ENCODE measurements at regions not wholly inside any gene's neighbourhood (a gene's known extent, or its start where the extent isn't known, plus 50 kb on each side); places are given as distances from the start of the nearest gene placed in this dataset.

DNA sequence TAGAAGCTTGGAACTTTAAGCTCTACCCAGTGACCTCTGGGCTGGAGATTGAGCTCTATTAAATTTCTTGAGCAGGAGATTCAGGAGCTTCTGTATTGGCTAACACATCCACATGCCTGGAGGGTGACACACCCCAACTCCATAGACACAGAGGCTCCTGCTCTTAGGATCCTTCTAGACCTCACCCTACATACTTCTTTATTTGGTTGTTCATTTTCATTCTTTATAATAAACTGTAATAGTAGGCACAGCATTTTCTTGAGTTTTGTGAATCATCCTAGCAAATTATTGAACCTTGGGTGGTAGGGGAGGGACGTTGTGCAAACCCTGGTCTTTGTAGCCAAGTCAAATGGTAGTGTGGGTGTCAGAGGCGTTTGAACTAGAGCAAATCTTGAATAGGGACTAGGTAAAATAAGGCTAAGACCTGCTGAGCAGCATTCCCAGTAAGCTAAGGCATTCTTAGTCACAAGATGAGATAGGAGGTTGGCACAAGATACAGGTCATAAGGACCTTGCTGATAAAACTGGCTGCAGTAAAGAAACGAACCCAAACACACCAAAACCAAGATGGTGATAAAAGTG is 323.8 kb upstream of the GALNT5 start:
- TF ChIP-seq, protein P1, sequence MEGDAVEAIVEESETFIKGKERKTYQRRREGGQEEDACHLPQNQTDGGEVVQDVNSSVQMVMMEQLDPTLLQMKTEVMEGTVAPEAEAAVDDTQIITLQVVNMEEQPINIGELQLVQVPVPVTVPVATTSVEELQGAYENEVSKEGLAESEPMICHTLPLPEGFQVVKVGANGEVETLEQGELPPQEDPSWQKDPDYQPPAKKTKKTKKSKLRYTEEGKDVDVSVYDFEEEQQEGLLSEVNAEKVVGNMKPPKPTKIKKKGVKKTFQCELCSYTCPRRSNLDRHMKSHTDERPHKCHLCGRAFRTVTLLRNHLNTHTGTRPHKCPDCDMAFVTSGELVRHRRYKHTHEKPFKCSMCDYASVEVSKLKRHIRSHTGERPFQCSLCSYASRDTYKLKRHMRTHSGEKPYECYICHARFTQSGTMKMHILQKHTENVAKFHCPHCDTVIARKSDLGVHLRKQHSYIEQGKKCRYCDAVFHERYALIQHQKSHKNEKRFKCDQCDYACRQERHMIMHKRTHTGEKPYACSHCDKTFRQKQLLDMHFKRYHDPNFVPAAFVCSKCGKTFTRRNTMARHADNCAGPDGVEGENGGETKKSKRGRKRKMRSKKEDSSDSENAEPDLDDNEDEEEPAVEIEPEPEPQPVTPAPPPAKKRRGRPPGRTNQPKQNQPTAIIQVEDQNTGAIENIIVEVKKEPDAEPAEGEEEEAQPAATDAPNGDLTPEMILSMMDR (IDR thresholded peaks at IDR 0.05; ENCODE audit: insufficient read depth, low read length, poor library complexity, severe bottlenecking): no peak
- no peak for TF ChIP-seq EZH2phosphoT487 (conservative IDR thresholded peaks at IDR 0.05; ENCODE audit: low read length)

All from SU-DHL-6 (cell line).